Loucy (cell line): ENCODE measurements at regions not wholly inside any gene's neighbourhood (a gene's known extent, or its start where the extent isn't known, plus 50 kb on each side); places are given as distances from the start of the nearest gene placed in this dataset.
A peak's percentile ranks its signal among the peaks of the same experiment; 100 is the strongest.

Experiments
- H2AFZ ChIP-seq: fragments of 200-600 bp; sonication (generic); 2 replicates; pipeline ENCODE4 v1.6.0; 2016; ENCODE audit warnings: antibody characterized with exemption, mild to moderate bottlenecking, low read length, moderate library complexity
- H3F3A ChIP-seq: fragments of 200-600 bp; 2 replicates; pipeline ENCODE4 v1.6.0; 2016; ENCODE audit warnings: antibody characterized with exemption, low read depth, mild to moderate bottlenecking
- H3K27me3 ChIP-seq: fragments of 200-600 bp; sonication (generic); 2 replicates; pipeline ENCODE4 v1.6.1; 2014; ENCODE audit warnings: low read length, mild to moderate bottlenecking; ENCODE audit not compliant: insufficient read depth, poor library complexity, severe bottlenecking
- H3K36me3 ChIP-seq: fragments of 200-600 bp; sonication (generic); 2 replicates; pipeline ENCODE4 v1.6.1; 2016; ENCODE audit warnings: low read length; ENCODE audit not compliant: insufficient read depth
- H3K4me1 ChIP-seq: fragments of 200-600 bp; sonication (generic); 2 replicates; pipeline ENCODE4 v1.5.1; 2014; ENCODE audit warnings: low read length, mild to moderate bottlenecking; ENCODE audit not compliant: insufficient read depth, poor library complexity, severe bottlenecking
- H3K4me2 ChIP-seq: fragments of 200-600 bp; sonication (generic); 2 replicates; pipeline ENCODE4 v1.6.0; 2014; ENCODE audit warnings: antibody characterized with exemption, low read length, low read depth, mild to moderate bottlenecking; ENCODE audit not compliant: poor library complexity, severe bottlenecking
- H3K4me3 ChIP-seq: fragments of 200-600 bp; sonication (generic); 2 replicates; pipeline ENCODE4 v1.5.1; 2014; ENCODE audit warnings: low read length, mild to moderate bottlenecking, mixed read lengths; ENCODE audit not compliant: poor library complexity, severe bottlenecking
- H3K79me2 ChIP-seq: fragments of 200-600 bp; sonication (generic); 2 replicates; pipeline ENCODE4 v1.6.1; 2014; ENCODE audit warnings: low read length; ENCODE audit not compliant: insufficient read depth
- H3K9ac ChIP-seq: fragments of 200-600 bp; sonication (generic); 2 replicates; pipeline ENCODE4 v1.6.0; 2014; ENCODE audit warnings: mild to moderate bottlenecking, low read depth, low read length, moderate library complexity; ENCODE audit not compliant: poor library complexity, severe bottlenecking
- H3K9me2 ChIP-seq: fragments of 200-600 bp; sonication (generic); replicated peaks from 2 replicates; pipeline ENCODE4 v1.6.1; 2016; ENCODE audit warnings: low read depth, low read length, mixed read lengths
- H3K9me3 ChIP-seq: fragments of 200-600 bp; sonication (generic); 2 replicates; pipeline ENCODE4 v1.6.1; 2014; ENCODE audit warnings: mild to moderate bottlenecking, antibody characterized with exemption, low read length, low read depth; ENCODE audit not compliant: insufficient read depth
- H4K20me1 ChIP-seq: fragments of 200-600 bp; sonication (generic); 2 replicates; pipeline ENCODE4 v1.6.0; 2014; ENCODE audit warnings: antibody characterized with exemption, low read length, mild to moderate bottlenecking; ENCODE audit not compliant: insufficient read depth, poor library complexity, severe bottlenecking
- CTCF ChIP-seq: fragments of 200-600 bp; sonication (generic); conservative IDR thresholded peaks from 2 replicates; pipeline ENCODE4 v1.5.1; 2014; ENCODE audit warnings: mild to moderate bottlenecking, antibody characterized with exemption, low read length
- EZH2phosphoT487 ChIP-seq: fragments of 200-600 bp; IDR thresholded peaks from 2 replicates; pipeline ENCODE4 v1.6.1; 2018; ENCODE audit warnings: antibody characterized with exemption, mild to moderate bottlenecking, moderate library complexity, borderline replicate concordance

DNA sequence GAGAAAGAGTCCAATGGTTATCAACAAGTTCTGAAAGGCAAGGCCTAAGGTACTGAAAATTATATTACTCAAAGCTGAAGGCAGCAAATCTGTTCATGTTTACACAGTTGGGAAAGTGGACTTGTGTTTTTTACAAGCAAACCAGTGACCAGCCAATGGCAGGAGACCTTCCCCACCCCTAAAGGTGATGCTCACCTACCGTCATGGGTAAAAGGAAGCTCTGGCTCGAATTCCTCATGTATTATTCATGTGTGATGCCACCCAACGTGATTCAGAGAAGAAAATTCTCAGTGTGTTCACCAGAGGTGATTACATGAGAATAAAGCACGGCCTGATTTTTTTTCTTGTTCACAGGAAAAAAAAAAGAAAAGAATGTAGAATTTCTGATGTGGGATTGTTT, 1161.2 kb upstream of the SEL1L start:
- Histone ChIP-seq H3K4me1 (no peaks in the 10 kb centered on the region), H3K4me2 (no peak overlapping the region), H3K9ac (no peak overlapping the region), H3F3A (no peaks in the 10 kb centered on the region), H3K27me3 (no peaks in the 10 kb centered on the region), H3K36me3 (no peaks in the 10 kb centered on the region), H4K20me1 (no peaks in the 10 kb centered on the region), H3K9me3 (no peaks in the 10 kb centered on the region), H3K9me2 (no peaks in the 10 kb centered on the region), H3K4me3 (no peak overlapping the region), H3K79me2 (no peaks in the 10 kb centered on the region), H2AFZ (no peak overlapping the region)
- TF ChIP-seq EZH2phosphoT487, result no peak

- no peak overlapping the region for H3K4me2 ChIP-seq
- H3K9me3 ChIP-seq, result no peaks in the 10 kb centered on the region
Measured at GRCh38 chr14:82704218-82704617, 1170.6 kb upstream of the SEL1L start.

DNA sequence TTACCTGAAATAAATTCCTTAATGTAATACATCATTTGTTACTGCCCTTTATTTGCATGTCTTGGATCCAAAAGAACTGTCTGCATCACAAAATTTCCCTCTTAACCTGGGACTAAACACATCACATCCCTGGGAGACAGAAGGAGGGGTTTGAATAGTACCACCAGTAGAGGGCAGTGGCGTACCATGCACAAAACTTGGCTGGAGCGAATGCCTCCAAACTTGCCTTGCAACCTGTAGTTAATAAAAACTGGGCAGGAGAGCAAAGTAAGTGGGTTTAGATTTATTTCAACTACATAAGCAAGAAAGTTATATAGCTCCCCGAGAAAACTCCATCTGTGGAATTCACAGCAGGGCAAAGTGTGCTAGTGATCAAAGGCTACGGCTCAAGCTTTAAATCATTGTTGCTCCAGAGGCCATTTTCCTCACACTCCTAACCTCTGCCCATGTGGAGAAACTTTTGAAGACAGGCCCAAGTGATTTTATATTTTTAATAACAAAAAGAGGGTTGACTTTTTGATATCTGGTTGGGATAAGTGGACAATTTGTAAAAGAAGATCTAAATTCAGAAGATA, 1176.7 kb upstream of the SEL1L start:
- Histone ChIP-seq H3K79me2 (no peaks in the 10 kb centered on the region), H3K36me3 (no peaks in the 10 kb centered on the region), H3K9ac (no peak overlapping the region), H3K4me1 (no peaks in the 10 kb centered on the region), H2AFZ (no peak overlapping the region), H3K9me3 (no peaks in the 10 kb centered on the region), H3K9me2 (no peaks in the 10 kb centered on the region), H3F3A (no peaks in the 10 kb centered on the region), H3K4me3 (no peak overlapping the region), H4K20me1 (no peaks in the 10 kb centered on the region), H3K27me3 (no peaks in the 10 kb centered on the region), H3K4me2 (no peak overlapping the region)
- TF ChIP-seq CTCF (peak; percentile 92), EZH2phosphoT487 (no peak)

More at GRCh38 chr14:82704218-82704617, 1170.6 kb upstream of the SEL1L start:
- Histone ChIP-seq H3K9ac (no peak overlapping the region), H2AFZ (no peak overlapping the region), H3F3A (no peaks in the 10 kb centered on the region), H3K36me3 (no peaks in the 10 kb centered on the region), H3K9me2 (no peaks in the 10 kb centered on the region), H3K4me3 (no peak overlapping the region), H4K20me1 (no peaks in the 10 kb centered on the region), H3K27me3 (no peaks in the 10 kb centered on the region), H3K4me1 (no peaks in the 10 kb centered on the region), H3K79me2 (no peaks in the 10 kb centered on the region)
- TF ChIP-seq CTCF, result no peak
- TF ChIP-seq EZH2phosphoT487, result no peak

- no peak for TF ChIP-seq EZH2phosphoT487
- TF ChIP-seq CTCF, result no peak
- no peak overlapping the region for H3K9ac ChIP-seq
- no peak overlapping the region for H3K4me3 ChIP-seq
- no peaks in the 10 kb centered on the region for H3K79me2 ChIP-seq
- H3K9me3 ChIP-seq, result no peaks in the 10 kb centered on the region
- no peaks in the 10 kb centered on the region for H3K27me3 ChIP-seq
- H3K4me2 ChIP-seq, result no peak overlapping the region
- no peaks in the 10 kb centered on the region for H4K20me1 ChIP-seq
- H3K36me3 ChIP-seq, result no peaks in the 10 kb centered on the region
- H3F3A ChIP-seq, result no peaks in the 10 kb centered on the region
- no peaks in the 10 kb centered on the region for H3K9me2 ChIP-seq
- no peaks in the 10 kb centered on the region for H3K4me1 ChIP-seq
- no peak overlapping the region for H2AFZ ChIP-seq
Measured at GRCh38 chr14:82719617-82720016, 1186.0 kb upstream of the SEL1L start.
